HepG2 (cell line): ENCODE measurements at regions not wholly inside any gene's neighbourhood (a gene's known extent, or its start where the extent isn't known, plus 50 kb on each side); places are given as distances from the start of the nearest gene placed in this dataset.
"Not testable (repeated sequence)": the region's sequence is repeated elsewhere in the genome, so short reads cannot be mapped to it uniquely, and the experiment has no call there.

ENCODE experiments used
- ATAC-seq: fragments of 200-7000 bp; cut with Tn5 transposase; 3 replicates; pipeline ENCODE4 v1.9.1; 2020; ENCODE audit warnings: mild to moderate bottlenecking, moderate library complexity
- BruUV-seq: library from RNA; stranded (reverse); fragments of 400-500 nt; replicated peaks from 2 replicates; lab custom pipeline; 2021; lab: Mats Ljungman, UMichigan
- CTCF ChIA-PET: fragments of 300-600 bp; formaldehyde crosslinking; extraction: SDS; loops from one replicate; lab custom pipeline; 2021; ENCODE audit warnings: low total read pairs, inconsistent platforms, low intra/inter-chr PET ratio; lab: Yijun Ruan, JAX
- POLR2A ChIA-PET: fragments of 350-600 bp; sonication (Branson Sonifier 250); formaldehyde crosslinking; loops from one replicate; lab custom pipeline; 2020; ENCODE audit warnings: antibody characterized with exemption, inconsistent platforms; lab: Yijun Ruan, JAX
- DNase-seq: peaks from one replicate; pipeline ENCODE4 v3.0.0-alpha.2; 2015; ENCODE audit warnings: low spot score
- FAIRE-seq: peaks from 3 replicates; lab custom pipeline; 2011; peaks lifted over from hg19 to GRCh38; lab: Jason Lieb, UNC
- H2AFZ ChIP-seq: one replicate; pipeline ENCODE4 v1.6.1; 2011; ENCODE audit warnings: low read length, inconsistent platforms
- H3K27ac ChIP-seq: fragments of 300-600 bp; 3 replicates; pipeline ENCODE4 v1.8.0; 2011; ENCODE audit warnings: mixed run types, mild to moderate bottlenecking, mixed read lengths, low read length, inconsistent platforms; ENCODE audit not compliant: insufficient read depth; ENCODE audit errors: extremely low read length
- H3K27me3 ChIP-seq, 2 experiments: fragments of 200-600 bp in 1 of 2; 2 replicates in 1 of 2; 3 replicates in 1 of 2; pipeline versions ENCODE4 v1.6.0 to v1.8.0; 2011; ENCODE audit warnings: low read length in 2 of 2, mild to moderate bottlenecking in 2 of 2, moderate library complexity in 2 of 2, inconsistent platforms in 1 of 2; ENCODE audit not compliant: insufficient read depth in 2 of 2, control insufficient read depth in 1 of 2
- H3K36me3 ChIP-seq, 2 experiments: fragments of 200-600 bp in 1 of 2; replicated peaks in 1 of 2; 2 replicates in 1 of 2; 3 replicates in 1 of 2; pipeline versions ENCODE4 v1.5.1 to v1.8.0; 2011; ENCODE audit warnings: low read length in 2 of 2, inconsistent platforms in 1 of 2; ENCODE audit not compliant: insufficient read depth in 2 of 2, control insufficient read depth in 1 of 2
- H3K4me1 ChIP-seq: 2 replicates; pipeline ENCODE4 v1.5.1; 2012; ENCODE audit warnings: low read length, inconsistent platforms; ENCODE audit not compliant: insufficient read depth
- H3K4me2 ChIP-seq: 2 replicates; pipeline ENCODE4 v1.6.0; 2011; ENCODE audit warnings: low read depth, low read length, inconsistent platforms
- H3K4me3 ChIP-seq, 3 experiments: fragments of 200-600 bp in 1 of 3; sonication (generic), shearing (Covaris generic) in 1 of 3; replicated peaks in 1 of 3; 2 replicates each; pipeline ENCODE4 v1.5.1; 2011 to 2016; ENCODE audit warnings: low read length in 3 of 3, inconsistent platforms in 2 of 3, low read depth in 2 of 3, mild to moderate bottlenecking in 2 of 3, control low read depth in 1 of 3, mixed read lengths in 1 of 3; ENCODE audit not compliant: insufficient read depth in 1 of 3
- H3K79me2 ChIP-seq: one replicate; pipeline ENCODE4 v1.6.1; 2011; ENCODE audit warnings: low read length, inconsistent platforms; ENCODE audit not compliant: insufficient read depth
- H3K9ac ChIP-seq: 2 replicates; pipeline ENCODE4 v1.6.0; 2011; ENCODE audit warnings: mild to moderate bottlenecking, low read depth, low read length, inconsistent platforms; ENCODE audit not compliant: insufficient read depth
- H3K9me3 ChIP-seq: 2 replicates; pipeline ENCODE4 v1.5.1; 2012; ENCODE audit warnings: mild to moderate bottlenecking, low read length
- H4K20me1 ChIP-seq: 2 replicates; pipeline ENCODE4 v1.6.0; 2011; ENCODE audit warnings: inconsistent platforms, mild to moderate bottlenecking, low read length, moderate library complexity; ENCODE audit not compliant: insufficient read depth
- FOSL2 ChIP-seq: sonication (generic); formaldehyde crosslinking; IDR thresholded peaks from 2 replicates; pipeline ENCODE4 v1.4.0; 2020; ENCODE audit warnings: missing genetic modification reagents
- RARA ChIP-seq: IDR thresholded peaks from 2 replicates; pipeline ENCODE4 v1.6.1; 2016; ENCODE audit warnings: missing genetic modification reagents, missing compliant biosample characterization
- ZBTB33 ChIP-seq: sonication (generic); formaldehyde crosslinking; IDR thresholded peaks from 2 replicates; pipeline ENCODE4 v1.4.0; 2020; ENCODE audit warnings: missing genetic modification reagents
- WGBS: methylation state at CpG from one replicate; pipeline ENCODE4 v1.1.6; 2017; ENCODE audit warnings: low lambda C conversion rate; 5-methylcytosine and 5-hydroxymethylcytosine counted together
- in situ Hi-C: cut with HindIII; loops from 2 replicates; pipeline ENCODE4 v1.10.0; 2017; ENCODE audit warnings: low pct_unique_long_range_greater_than_20kb; ENCODE audit not compliant: extremely low pct_ligation_motif_present
- intact Hi-C: fragments of 100-400 bp; cut with micrococcal nuclease; formaldehyde crosslinking; loops from one replicate; pipeline ENCODE4 v1.10.0; 2022; ENCODE audit not compliant: unreplicated experiment

GRCh38 chr11:67803055-67803454 is 128.6 kb upstream of the ALDH3B2 start:
- H3K9me3 ChIP-seq, H3K27ac ChIP-seq, H3K4me2 ChIP-seq, CTCF ChIA-PET, H4K20me1 ChIP-seq, H2AFZ ChIP-seq, H3K79me2 ChIP-seq, H3K4me3 ChIP-seq, FAIRE-seq, H3K27me3 ChIP-seq, DNase-seq, BruUV-seq, ATAC-seq, H3K36me3 ChIP-seq, intact Hi-C loops, POLR2A ChIA-PET, in situ Hi-C loops, H3K9ac ChIP-seq: not testable (repeated sequence)
- TF ChIP-seq RARA (CRISPR knock-in tag): 0 out of 2 replicates have a peak, but pooled peaks have one; percentile 25
- peak; percentile 48; the same call in 1 of the 2 replicates for TF ChIP-seq FOSL2 (CRISPR knock-in tag)
- peak; percentile 78 for TF ChIP-seq ZBTB33 (CRISPR knock-in tag)
- 55% methylated on average over 7 of the region's 7 CpGs for WGBS
- peaks cover 21% of the 10 kb centered on the region for H3K4me1 ChIP-seq

- H4K20me1 ChIP-seq, H2AFZ ChIP-seq, H3K27me3 ChIP-seq, POLR2A ChIA-PET, DNase-seq, H3K9me3 ChIP-seq, H3K4me3 ChIP-seq, BruUV-seq, FAIRE-seq, ATAC-seq, in situ Hi-C loops, H3K27ac ChIP-seq, H3K79me2 ChIP-seq, H3K4me2 ChIP-seq, H3K9ac ChIP-seq, intact Hi-C loops, CTCF ChIA-PET, H3K36me3 ChIP-seq: not testable (repeated sequence)
- peaks cover 21% of the 10 kb centered on the region for H3K4me1 ChIP-seq
- WGBS: 94% methylated on average over 4 of the region's 4 CpGs
Measured at GRCh38 chr11:67802623-67803022, 128.2 kb upstream of the ALDH3B2 start.

- H2AFZ ChIP-seq, H4K20me1 ChIP-seq, in situ Hi-C loops, H3K4me3 ChIP-seq, FAIRE-seq, H3K36me3 ChIP-seq, H3K9me3 ChIP-seq, BruUV-seq, CTCF ChIA-PET, intact Hi-C loops, H3K79me2 ChIP-seq, H3K27ac ChIP-seq, POLR2A ChIA-PET, ATAC-seq, H3K4me2 ChIP-seq, DNase-seq, H3K27me3 ChIP-seq, H3K9ac ChIP-seq: not testable (repeated sequence)
- 97% methylated on average over 5 of the region's 6 CpGs for WGBS
- peaks cover 16% of the 10 kb centered on the region; the same call in 1 of the 2 replicates for H3K4me1 ChIP-seq
Measured at GRCh38 chr11:67801397-67801796, 127.0 kb upstream of the ALDH3B2 start.

- H3K79me2 ChIP-seq, H4K20me1 ChIP-seq, H3K9ac ChIP-seq, CTCF ChIA-PET, POLR2A ChIA-PET, BruUV-seq, H2AFZ ChIP-seq, intact Hi-C loops, ATAC-seq, H3K36me3 ChIP-seq, H3K4me3 ChIP-seq, H3K27ac ChIP-seq, H3K9me3 ChIP-seq, H3K4me2 ChIP-seq, FAIRE-seq, in situ Hi-C loops, DNase-seq, H3K27me3 ChIP-seq: not testable (repeated sequence)
- H3K4me1 ChIP-seq: peaks cover 16% of the 10 kb centered on the region; the same call in 1 of the 2 replicates
- WGBS: 96% methylated on average over 10 of the region's 11 CpGs
Measured at GRCh38 chr11:67800591-67800990, 126.2 kb upstream of the ALDH3B2 start.
